GM12878 (cell line): ENCODE measurements at regions not wholly inside any gene's neighbourhood (a gene's known extent, or its start where the extent isn't known, plus 50 kb on each side); places are given as distances from the start of the nearest gene placed in this dataset.

Experiments
- ATAC-seq: fragments of 200-7000 bp; cut with Tn5 transposase; 3 replicates; pipeline ENCODE4 v1.9.1; 2020; ENCODE audit warnings: mild to moderate bottlenecking, moderate library complexity
- BruUV-seq: library from RNA; stranded (reverse); fragments of 400-500 nt; replicated peaks from 2 replicates; lab custom pipeline; 2021; lab: Mats Ljungman, UMichigan
- CTCF ChIA-PET: fragments of 300-600 bp; sonication (Branson Sonifier 250); formaldehyde crosslinking; extraction: SDS; loops from one replicate; lab custom pipeline; 2021; ENCODE audit warnings: inconsistent platforms; lab: Yijun Ruan, JAX
- POLR2A ChIA-PET: fragments of 350-600 bp; formaldehyde crosslinking; extraction: SDS; loops from one replicate; lab custom pipeline; 2021; ENCODE audit warnings: inconsistent platforms; lab: Charles Lee
- RAD21 ChIA-PET: fragments of 300-600 bp; sonication (Branson Sonifier 250); formaldehyde crosslinking; loops from one replicate; lab custom pipeline; 2023; ENCODE audit warnings: antibody characterized with exemption; ENCODE audit not compliant: unreplicated experiment; lab: Charles Lee
- SMC1A ChIA-PET: fragments of 300-600 bp; sonication (Branson Sonifier 250); formaldehyde crosslinking; loops from one replicate; lab custom pipeline; 2023; ENCODE audit not compliant: unreplicated experiment, uncharacterized antibody; lab: Charles Lee
- DNase-seq: peaks from one replicate; pipeline ENCODE4 v3.0.0-alpha.2; 2011; ENCODE audit warnings: low read depth, low spot score
- FAIRE-seq: peaks from 3 replicates; lab custom pipeline; 2011; peaks lifted over from hg19 to GRCh38; lab: Jason Lieb, UNC
- H2AFZ ChIP-seq: 2 replicates; pipeline ENCODE4 v1.6.0; 2011; ENCODE audit warnings: low read depth, low read length, control low read depth; ENCODE audit not compliant: control insufficient read depth
- H3K27ac ChIP-seq: 2 replicates; pipeline ENCODE4 v1.5.1; 2011; ENCODE audit warnings: control low read depth; ENCODE audit not compliant: control insufficient read depth, insufficient read depth
- H3K27me3 ChIP-seq, 2 experiments: replicated peaks in 1 of 2; 2 replicates each; pipeline versions ENCODE4 v1.6.0 to v1.6.1; 2011; ENCODE audit warnings: low read length in 1 of 2; ENCODE audit not compliant: control insufficient read depth in 2 of 2, insufficient read depth in 2 of 2
- H3K36me3 ChIP-seq, 2 experiments: 2 replicates each; pipeline ENCODE4 v1.5.1; 2011; ENCODE audit warnings: low read length in 1 of 2; ENCODE audit not compliant: control insufficient read depth in 2 of 2, insufficient read depth in 2 of 2
- H3K4me1 ChIP-seq: 2 replicates; pipeline ENCODE4 v1.6.1; 2011; ENCODE audit warnings: mild to moderate bottlenecking, low read length, moderate library complexity, mixed read lengths; ENCODE audit not compliant: control insufficient read depth, insufficient read depth
- H3K4me2 ChIP-seq: 2 replicates; pipeline ENCODE4 v1.6.0; 2011; ENCODE audit warnings: control low read depth; ENCODE audit not compliant: control insufficient read depth, insufficient read depth
- H3K4me3 ChIP-seq: fragments of 200-600 bp; sonication (generic); 2 replicates; pipeline ENCODE4 v1.5.1; 2016
- H3K79me2 ChIP-seq: 2 replicates; pipeline ENCODE4 v1.6.0; 2011; ENCODE audit warnings: low read length; ENCODE audit not compliant: control insufficient read depth, insufficient read depth
- H3K9ac ChIP-seq: 2 replicates; pipeline ENCODE4 v1.8.0; 2011; ENCODE audit warnings: low read length, control low read depth, mixed read lengths; ENCODE audit not compliant: control insufficient read depth, insufficient read depth
- H3K9me3 ChIP-seq: replicated peaks from 3 replicates; pipeline ENCODE4 v1.5.1; 2011; ENCODE audit warnings: mild to moderate bottlenecking, low read length; ENCODE audit not compliant: control insufficient read depth, insufficient read depth
- H4K20me1 ChIP-seq: 2 replicates; pipeline ENCODE4 v1.6.0; 2011; ENCODE audit not compliant: control insufficient read depth, insufficient read depth
- ASH2L ChIP-seq: fragments of 300-600, 200-600 bp; sonication (generic); IDR thresholded peaks from 2 replicates; pipeline ENCODE4 v1.6.1; 2017; ENCODE audit warnings: low read depth, mild to moderate bottlenecking, borderline replicate concordance
- CBX5 ChIP-seq: sonication (generic); IDR thresholded peaks from 2 replicates; pipeline ENCODE4 v1.6.1; 2016; ENCODE audit warnings: low read depth, moderate library complexity, mild to moderate bottlenecking, inconsistent platforms
- NFXL1 ChIP-seq: fragments of 450-650 bp; IDR thresholded peaks from 2 replicates; pipeline ENCODE4 v1.6.1; 2017; ENCODE audit warnings: antibody characterized with exemption, mild to moderate bottlenecking, borderline replicate concordance
- YY1 ChIP-seq: IDR thresholded peaks from 2 replicates; pipeline ENCODE4 v1.6.1; 2011; ENCODE audit warnings: low read depth, mild to moderate bottlenecking, low read length
- ZNF24 ChIP-seq: fragments of 450-650 bp; IDR thresholded peaks from 2 replicates; pipeline ENCODE4 v1.6.1; 2017; ENCODE audit warnings: antibody characterized with exemption, mild to moderate bottlenecking
- WGBS: methylation state at CpG from one replicate; pipeline ENCODE4 v1.1.6; 2016; ENCODE audit warnings: low lambda C conversion rate; ENCODE audit not compliant: insufficient replicate concordance, insufficient coverage; ENCODE audit errors: missing lambda C conversion rate; 5-methylcytosine and 5-hydroxymethylcytosine counted together
- in situ Hi-C: fragments of 300-500 bp; cut with MboI; formaldehyde crosslinking; loops from 9 replicates; pipeline ENCODE4 v1.14.3; 2018; ENCODE audit warnings: mixed read lengths
- intact Hi-C: fragments of 100-400 bp; cut with micrococcal nuclease; formaldehyde crosslinking; loops from one replicate; pipeline ENCODE4 v1.14.2; 2022; ENCODE audit not compliant: unreplicated experiment
- TF ChIP-seq, protein P1 (sequence below): fragments of 450-650 bp; IDR thresholded peaks from 2 replicates; pipeline ENCODE4 v1.6.1; 2016; ENCODE audit warnings: mild to moderate bottlenecking

DNA sequence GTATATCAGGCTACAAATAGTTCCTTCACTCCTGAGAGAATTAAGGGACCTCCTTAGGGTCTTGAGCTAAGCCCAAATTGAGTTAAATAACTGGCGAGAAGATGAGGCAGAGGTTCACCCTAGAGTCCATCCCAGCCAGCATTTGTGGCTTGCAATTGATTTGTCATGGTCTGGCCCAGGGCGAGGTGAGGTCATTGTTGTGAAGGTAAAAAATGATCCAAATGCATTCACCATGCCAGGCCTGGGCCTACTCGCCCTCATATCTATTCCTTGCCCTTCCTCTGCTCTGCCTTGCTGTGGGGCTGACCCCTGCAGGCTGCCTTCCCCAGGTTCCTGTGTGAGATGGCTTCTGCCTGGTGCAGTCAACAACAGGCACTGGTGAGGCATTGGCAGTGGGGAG lies 207.2 kb downstream of the ZNF365 start (continued):
- no peak for TF ChIP-seq CBX5

DNA sequence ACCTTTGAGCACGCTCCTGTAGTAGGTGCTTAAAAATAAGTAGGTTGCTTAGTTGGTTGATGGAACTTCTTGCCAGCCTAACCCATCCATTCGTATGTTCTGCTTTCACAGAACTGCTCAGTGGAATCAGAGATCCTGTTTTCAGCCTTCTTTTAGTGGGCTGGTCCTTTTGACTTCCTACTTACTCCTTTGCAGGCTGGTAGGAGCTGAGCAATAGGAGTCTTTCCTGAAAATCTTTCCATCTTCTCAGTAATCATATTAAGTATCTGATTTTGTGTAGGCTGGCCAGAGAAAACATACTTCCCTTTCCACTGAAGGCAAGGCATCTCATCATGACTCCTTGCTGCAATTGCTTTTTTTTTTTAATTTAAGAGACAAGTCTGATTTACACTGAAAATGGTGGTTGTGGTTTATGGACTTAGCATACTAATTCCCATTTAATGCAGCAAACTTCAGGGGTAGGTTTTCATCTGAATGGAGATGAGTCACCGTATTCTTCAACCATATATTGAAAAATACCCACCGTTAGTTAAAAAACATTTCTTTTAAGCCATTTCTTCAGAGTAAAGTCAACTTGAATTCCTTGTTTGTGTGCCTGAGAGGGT lies 208.0 kb downstream of the ZNF365 start:
- no TSS peak for BruUV-seq
- in situ Hi-C loops: loop anchor here (25.0 kb wide), 1 partner anchor 1130 kb away; no protein-coding TSS in a partner anchor
- no peak for ATAC-seq

More for the DNA sequence above, 208.0 kb downstream of the ZNF365 start:
- H4K20me1 ChIP-seq: no peaks in the 10 kb centered on the region
- no peaks in the 10 kb centered on the region; the same call in 2 of the 3 replicates for H3K9me3 ChIP-seq
- TF ChIP-seq ASH2L (no peak), NFXL1 (no peak), ZNF24 (no peak), YY1 (no peak)
- TF ChIP-seq, protein P1, sequence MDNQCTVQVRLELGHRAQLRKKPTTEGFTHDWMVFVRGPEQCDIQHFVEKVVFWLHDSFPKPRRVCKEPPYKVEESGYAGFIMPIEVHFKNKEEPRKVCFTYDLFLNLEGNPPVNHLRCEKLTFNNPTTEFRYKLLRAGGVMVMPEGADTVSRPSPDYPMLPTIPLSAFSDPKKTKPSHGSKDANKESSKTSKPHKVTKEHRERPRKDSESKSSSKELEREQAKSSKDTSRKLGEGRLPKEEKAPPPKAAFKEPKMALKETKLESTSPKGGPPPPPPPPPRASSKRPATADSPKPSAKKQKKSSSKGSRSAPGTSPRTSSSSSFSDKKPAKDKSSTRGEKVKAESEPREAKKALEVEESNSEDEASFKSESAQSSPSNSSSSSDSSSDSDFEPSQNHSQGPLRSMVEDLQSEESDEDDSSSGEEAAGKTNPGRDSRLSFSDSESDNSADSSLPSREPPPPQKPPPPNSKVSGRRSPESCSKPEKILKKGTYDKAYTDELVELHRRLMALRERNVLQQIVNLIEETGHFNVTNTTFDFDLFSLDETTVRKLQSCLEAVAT: no peak
- TF ChIP-seq, all 136 proteins: peak for 0
- Histone ChIP-seq H3K9ac (no peak overlapping the region), H2AFZ (no peak overlapping the region), H3K79me2 (no peaks in the 10 kb centered on the region), H3K36me3 (no peaks in the 10 kb centered on the region), H3K27ac (no peak overlapping the region), H3K4me2 (no peak overlapping the region), H3K27me3 (no peaks in the 10 kb centered on the region), H3K4me3 (no peak overlapping the region), H3K4me1 (no peaks in the 10 kb centered on the region)
- POLR2A ChIA-PET: no interaction called here
- RAD21 ChIA-PET: interaction anchor here (0.9 to 1.0 kb wide), 3 partner anchors 20 to 144 kb away, joined by 3 to 4 read pairs (median 3); no protein-coding TSS in a partner anchor
- CTCF ChIA-PET: interaction anchor here (1.2 to 3.6 kb wide), 3 partner anchors 12 to 143 kb away, joined by 3 to 16 read pairs (median 6); no protein-coding TSS in a partner anchor
- WGBS: 19% methylated on average over 4 of the region's 4 CpGs
- intact Hi-C loops: no loop called here
- SMC1A ChIA-PET: interaction anchor here (1.5 to 2.7 kb wide), 2 partner anchors 9 to 90 kb away, joined by 3 to 9 read pairs; no protein-coding TSS in a partner anchor
- DNase-seq (no peak), FAIRE-seq (no peak)
